ENCODE measurements at regions not wholly inside any gene's neighbourhood (a gene's known extent, or its start where the extent isn't known, plus 50 kb on each side); places are given as distances from the start of the nearest gene placed in this dataset.
"Not testable (repeated sequence)": the region's sequence is repeated elsewhere in the genome, so short reads cannot be mapped to it uniquely, and the experiment has no call there.

- no peak for DNase-seq
Measured at GRCh38 chr6:120473804-120474203, 860.5 kb downstream of the TBC1D32 start.

- no peak for DNase-seq
Measured at GRCh38 chr6:120468486-120468885, 865.8 kb downstream of the TBC1D32 start.

- DNase-seq: no peak
Measured at GRCh38 chr6:120451508-120451907, 882.8 kb downstream of the TBC1D32 start.

- DNase-seq: no peak
Measured at GRCh38 chr6:120447605-120448004, 886.7 kb downstream of the TBC1D32 start.

- DNase-seq: not testable (repeated sequence)
Measured at GRCh38 chr6:120432840-120433239, 901.4 kb downstream of the TBC1D32 start.

GRCh38 chr6:120431841-120432240 lies 902.4 kb downstream of the TBC1D32 start:
- no peak for DNase-seq

GRCh38 chr6:120411394-120411793 lies 922.9 kb downstream of the TBC1D32 start:
- DNase-seq: no peak

GRCh38 chr6:120410586-120410985 lies 923.7 kb downstream of the TBC1D32 start:
- DNase-seq: no peak

GRCh38 chr6:120407696-120408095 lies 926.6 kb downstream of the TBC1D32 start:
- no peak for DNase-seq

- no peak for DNase-seq
Measured at GRCh38 chr6:120405947-120406346, 928.3 kb downstream of the TBC1D32 start.

- no peak for DNase-seq
Measured at GRCh38 chr6:120395784-120396183, 938.5 kb downstream of the TBC1D32 start.

- DNase-seq: no peak
Measured at GRCh38 chr6:120395330-120395729, 939.0 kb downstream of the TBC1D32 start.

- no peak for DNase-seq
Measured at GRCh38 chr6:120392941-120393340, 941.3 kb downstream of the TBC1D32 start.

- no peak for DNase-seq
Measured at GRCh38 chr6:120384671-120385070, 949.6 kb downstream of the TBC1D32 start.

- no peak for DNase-seq
Measured at GRCh38 chr6:120383681-120384080, 950.6 kb downstream of the TBC1D32 start.

GRCh38 chr6:120378582-120379220 lies 955.6 kb downstream of the TBC1D32 start:
- DNase-seq: no peak

GRCh38 chr6:120373185-120373584 lies 961.1 kb downstream of the TBC1D32 start:
- no peak for DNase-seq

GRCh38 chr6:120363429-120363828 lies 970.9 kb downstream of the TBC1D32 start:
- no peak for DNase-seq

GRCh38 chr6:120358535-120358934 lies 975.7 kb downstream of the TBC1D32 start:
- DNase-seq: not testable (repeated sequence)

GRCh38 chr6:120357447-120357846 lies 976.8 kb downstream of the TBC1D32 start:
- no peak for DNase-seq

- DNase-seq: no peak
Measured at GRCh38 chr6:120355822-120356221, 978.5 kb downstream of the TBC1D32 start.

GRCh38 chr6:120354452-120355098 lies 979.7 kb downstream of the TBC1D32 start:
- no peak for DNase-seq

- DNase-seq: no peak
Measured at GRCh38 chr6:120352491-120352890, 981.8 kb downstream of the TBC1D32 start.

- no peak for DNase-seq
Measured at GRCh38 chr6:120348926-120349325, 985.4 kb downstream of the TBC1D32 start.

GRCh38 chr6:120328521-120328920 lies 979.0 kb upstream of the MAN1A1 start:
- no peak for DNase-seq

All from CD4-positive, alpha-beta T cell treated with Interleukin-4 for 4 hours (primary cell).